ENCODE measurements at regions not wholly inside any gene's neighbourhood (a gene's known extent, or its start where the extent isn't known, plus 50 kb on each side); places are given as distances from the start of the nearest gene placed in this dataset.

DNA sequence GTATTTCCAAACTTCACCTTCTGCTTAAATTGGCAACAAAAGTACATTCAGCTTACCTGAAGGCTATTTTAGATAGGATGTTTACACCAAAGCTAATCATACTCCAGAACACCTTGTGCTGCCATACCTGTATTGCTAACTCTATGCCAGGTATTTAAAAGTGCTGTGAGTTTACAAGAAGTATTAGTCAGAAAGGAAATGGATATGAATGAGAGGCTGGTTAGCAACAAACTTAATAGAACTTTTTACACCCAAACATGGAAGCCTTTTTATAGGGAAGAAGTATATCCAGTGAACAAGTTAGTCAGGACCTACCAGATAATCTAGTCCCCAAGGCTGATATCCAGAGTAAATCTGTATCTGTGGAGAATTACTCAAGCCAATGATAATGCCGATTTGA, 131.2 kb upstream of the SPRY1 start:
- no peaks in the 10 kb centered on the region for H3K9me3 Mint-ChIP-seq (ENCODE audit: unreplicated experiment)
- no peaks in the 10 kb centered on the region for H3K36me3 Mint-ChIP-seq (ENCODE audit: unreplicated experiment)
- DNase-seq: no peak
- TF ChIP-seq, protein P1, sequence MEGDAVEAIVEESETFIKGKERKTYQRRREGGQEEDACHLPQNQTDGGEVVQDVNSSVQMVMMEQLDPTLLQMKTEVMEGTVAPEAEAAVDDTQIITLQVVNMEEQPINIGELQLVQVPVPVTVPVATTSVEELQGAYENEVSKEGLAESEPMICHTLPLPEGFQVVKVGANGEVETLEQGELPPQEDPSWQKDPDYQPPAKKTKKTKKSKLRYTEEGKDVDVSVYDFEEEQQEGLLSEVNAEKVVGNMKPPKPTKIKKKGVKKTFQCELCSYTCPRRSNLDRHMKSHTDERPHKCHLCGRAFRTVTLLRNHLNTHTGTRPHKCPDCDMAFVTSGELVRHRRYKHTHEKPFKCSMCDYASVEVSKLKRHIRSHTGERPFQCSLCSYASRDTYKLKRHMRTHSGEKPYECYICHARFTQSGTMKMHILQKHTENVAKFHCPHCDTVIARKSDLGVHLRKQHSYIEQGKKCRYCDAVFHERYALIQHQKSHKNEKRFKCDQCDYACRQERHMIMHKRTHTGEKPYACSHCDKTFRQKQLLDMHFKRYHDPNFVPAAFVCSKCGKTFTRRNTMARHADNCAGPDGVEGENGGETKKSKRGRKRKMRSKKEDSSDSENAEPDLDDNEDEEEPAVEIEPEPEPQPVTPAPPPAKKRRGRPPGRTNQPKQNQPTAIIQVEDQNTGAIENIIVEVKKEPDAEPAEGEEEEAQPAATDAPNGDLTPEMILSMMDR (IDR thresholded peaks at IDR 0.05; ENCODE audit: partially characterized antibody, unreplicated experiment): no peak
- H3K27me3 Mint-ChIP-seq (ENCODE audit: unreplicated experiment): peaks cover 1% of the 10 kb centered on the region
- no peak overlapping the region for H3K4me3 Mint-ChIP-seq (ENCODE audit: unreplicated experiment)
- no peak overlapping the region for H3K27ac Mint-ChIP-seq (ENCODE audit: unreplicated experiment)
- H3K4me1 Mint-ChIP-seq (ENCODE audit: low read depth, unreplicated experiment): peaks cover 8% of the 10 kb centered on the region

DNA sequence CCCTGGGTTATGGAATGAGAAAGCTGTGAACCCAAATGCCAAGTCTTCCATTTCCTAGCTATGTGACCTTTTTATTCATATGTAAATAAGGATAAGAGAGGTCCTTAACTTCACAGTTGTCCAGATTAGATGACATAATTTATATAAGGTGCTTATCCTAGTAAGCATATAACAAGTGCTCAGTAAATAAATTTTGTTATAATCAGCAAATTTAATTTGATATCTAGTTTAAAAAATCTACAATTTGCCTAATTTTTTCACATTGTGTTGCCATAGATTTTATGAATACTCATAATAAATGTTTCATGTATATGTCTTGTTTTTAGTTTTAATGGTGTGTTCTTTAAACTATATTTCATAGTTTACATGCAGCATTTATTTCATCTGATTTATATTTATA, 130.4 kb upstream of the SPRY1 start:
- Mint-ChIP-seq H3K4me3 (ENCODE audit: unreplicated experiment) (no peak overlapping the region), H3K27me3 (ENCODE audit: unreplicated experiment) (peaks cover 1% of the 10 kb centered on the region), H3K4me1 (ENCODE audit: low read depth, unreplicated experiment) (peaks cover under 1% of the 10 kb centered on the region), H3K36me3 (ENCODE audit: unreplicated experiment) (no peaks in the 10 kb centered on the region), H3K9me3 (ENCODE audit: unreplicated experiment) (no peaks in the 10 kb centered on the region), H3K27ac (ENCODE audit: unreplicated experiment) (no peak overlapping the region)
- no peak for DNase-seq
- TF ChIP-seq, protein P1 (IDR thresholded peaks at IDR 0.05; ENCODE audit: partially characterized antibody, unreplicated experiment): no peak

DNA sequence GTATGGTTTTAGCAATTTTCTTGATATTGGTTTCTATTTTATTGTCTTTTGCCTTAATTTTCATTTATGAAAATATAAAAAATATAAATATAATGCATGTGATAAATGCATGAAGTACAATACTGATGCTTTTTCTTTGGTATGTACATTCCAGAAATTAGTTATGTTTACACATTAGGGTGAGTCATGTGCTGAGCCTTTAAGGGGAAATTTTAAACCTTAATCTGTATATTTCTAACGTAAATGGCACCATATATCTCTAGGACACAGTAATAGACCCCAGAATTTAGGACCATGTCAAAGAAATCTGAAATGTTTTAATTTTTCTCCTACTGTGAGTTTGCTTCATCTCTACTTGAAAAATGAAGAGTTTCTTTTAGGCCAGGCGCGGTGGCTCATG, 117.8 kb upstream of the SPRY1 start:
- Mint-ChIP-seq H3K27me3 (ENCODE audit: unreplicated experiment) (no peaks in the 10 kb centered on the region), H3K4me3 (ENCODE audit: unreplicated experiment) (no peak overlapping the region), H3K9me3 (ENCODE audit: unreplicated experiment) (no peaks in the 10 kb centered on the region), H3K36me3 (ENCODE audit: unreplicated experiment) (no peaks in the 10 kb centered on the region), H3K27ac (ENCODE audit: unreplicated experiment) (no peak overlapping the region), H3K4me1 (ENCODE audit: low read depth, unreplicated experiment) (no peaks in the 10 kb centered on the region)
- TF ChIP-seq, protein P1 (IDR thresholded peaks at IDR 0.05; ENCODE audit: partially characterized antibody, unreplicated experiment): no peak
- DNase-seq: no peak

DNA sequence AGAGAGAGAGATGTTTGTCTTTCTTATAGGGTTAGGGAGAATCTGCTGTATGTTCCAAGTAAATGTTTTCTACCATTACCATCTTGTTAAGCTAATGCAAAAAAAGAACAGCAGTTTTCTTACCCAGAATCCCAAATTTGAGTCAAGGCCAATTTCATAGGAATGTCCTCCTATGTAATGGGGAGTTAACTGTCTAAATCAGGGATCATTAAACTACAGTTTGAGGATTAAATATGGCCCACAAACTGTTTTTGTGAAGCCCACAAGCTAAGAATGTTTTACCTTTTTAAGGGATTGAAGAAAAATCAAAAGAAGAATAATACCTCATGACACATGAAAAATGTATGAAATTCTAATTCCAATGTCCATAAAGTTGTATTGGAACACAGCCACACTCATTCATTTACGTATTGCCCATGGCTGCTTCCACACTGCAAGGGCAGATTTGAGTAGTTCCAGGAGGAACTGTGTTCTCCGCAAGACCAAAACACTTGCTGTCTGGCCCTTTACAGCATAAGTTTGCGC, 113.2 kb upstream of the SPRY1 start:
- Mint-ChIP-seq H3K4me3 (ENCODE audit: unreplicated experiment) (no peak overlapping the region), H3K4me1 (ENCODE audit: low read depth, unreplicated experiment) (no peaks in the 10 kb centered on the region), H3K27me3 (ENCODE audit: unreplicated experiment) (no peaks in the 10 kb centered on the region), H3K27ac (ENCODE audit: unreplicated experiment) (no peak overlapping the region), H3K9me3 (ENCODE audit: unreplicated experiment) (peaks cover 1% of the 10 kb centered on the region), H3K36me3 (ENCODE audit: unreplicated experiment) (no peaks in the 10 kb centered on the region)
- DNase-seq: no peak
- TF ChIP-seq, protein P1 (IDR thresholded peaks at IDR 0.05; ENCODE audit: partially characterized antibody, unreplicated experiment): no peak

DNA sequence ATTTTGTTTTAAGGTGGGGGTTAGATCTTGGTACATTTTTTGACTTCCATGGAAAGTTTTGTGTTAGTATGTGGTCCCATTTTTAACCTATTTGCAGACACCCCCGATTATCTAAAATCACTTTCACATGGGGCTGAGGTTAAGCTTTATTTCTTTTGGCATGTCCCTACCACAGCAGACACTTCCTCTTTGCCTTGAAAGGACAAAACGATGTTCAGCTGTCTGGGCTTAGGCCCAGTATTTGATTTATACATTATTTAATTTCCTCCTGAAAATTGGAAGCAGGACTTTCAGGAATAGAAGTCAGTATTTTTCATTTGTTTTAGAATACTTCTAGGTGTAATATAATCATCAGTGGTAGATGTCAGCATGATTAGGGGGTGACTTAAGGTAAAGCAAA, 112.4 kb upstream of the SPRY1 start:
- no peaks in the 10 kb centered on the region for H3K4me1 Mint-ChIP-seq (ENCODE audit: low read depth, unreplicated experiment)
- H3K9me3 Mint-ChIP-seq (ENCODE audit: unreplicated experiment): peaks cover 1% of the 10 kb centered on the region
- no peak for DNase-seq
- H3K27me3 Mint-ChIP-seq (ENCODE audit: unreplicated experiment): no peaks in the 10 kb centered on the region
- H3K27ac Mint-ChIP-seq (ENCODE audit: unreplicated experiment): no peak overlapping the region
- no peak overlapping the region for H3K4me3 Mint-ChIP-seq (ENCODE audit: unreplicated experiment)
- TF ChIP-seq, protein P1 (IDR thresholded peaks at IDR 0.05; ENCODE audit: partially characterized antibody, unreplicated experiment): no peak
- no peaks in the 10 kb centered on the region for H3K36me3 Mint-ChIP-seq (ENCODE audit: unreplicated experiment)
